ENCODE measurements at regions not wholly inside any gene's neighbourhood (a gene's known extent, or its start where the extent isn't known, plus 50 kb on each side); places are given as distances from the start of the nearest gene placed in this dataset.
"Not testable (repeated sequence)": the region's sequence is repeated elsewhere in the genome, so short reads cannot be mapped to it uniquely, and the experiment has no call there.

DNA sequence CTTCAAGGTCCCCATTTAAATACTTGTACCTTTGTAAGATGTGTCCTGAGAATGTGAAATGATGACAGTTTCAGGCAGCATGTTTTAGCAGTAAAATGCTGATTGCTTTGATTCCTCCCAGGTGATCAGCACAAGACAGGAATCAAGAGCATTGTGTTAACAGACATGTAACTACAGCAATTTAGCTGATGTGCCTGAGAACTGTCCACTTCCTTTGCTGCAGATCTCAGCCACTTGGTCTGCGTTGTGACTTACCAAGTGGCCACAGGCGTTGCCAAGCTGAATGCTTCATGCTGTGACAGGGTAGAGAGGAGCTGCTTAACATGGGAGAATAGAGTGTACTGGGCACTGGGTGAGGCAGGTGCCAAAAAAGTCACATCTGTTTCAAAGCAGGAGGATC, 767.0 kb upstream of the POU3F2 start:
- no peak overlapping the region for H3K4me3 ChIP-seq (replicated peaks in 1 of 2; ENCODE audit: low read depth in 2 of 2, low read length in 2 of 2)
- DNase-seq (ENCODE audit: low read depth in 2 of 2) = no peak
- TF ChIP-seq, protein P1, sequence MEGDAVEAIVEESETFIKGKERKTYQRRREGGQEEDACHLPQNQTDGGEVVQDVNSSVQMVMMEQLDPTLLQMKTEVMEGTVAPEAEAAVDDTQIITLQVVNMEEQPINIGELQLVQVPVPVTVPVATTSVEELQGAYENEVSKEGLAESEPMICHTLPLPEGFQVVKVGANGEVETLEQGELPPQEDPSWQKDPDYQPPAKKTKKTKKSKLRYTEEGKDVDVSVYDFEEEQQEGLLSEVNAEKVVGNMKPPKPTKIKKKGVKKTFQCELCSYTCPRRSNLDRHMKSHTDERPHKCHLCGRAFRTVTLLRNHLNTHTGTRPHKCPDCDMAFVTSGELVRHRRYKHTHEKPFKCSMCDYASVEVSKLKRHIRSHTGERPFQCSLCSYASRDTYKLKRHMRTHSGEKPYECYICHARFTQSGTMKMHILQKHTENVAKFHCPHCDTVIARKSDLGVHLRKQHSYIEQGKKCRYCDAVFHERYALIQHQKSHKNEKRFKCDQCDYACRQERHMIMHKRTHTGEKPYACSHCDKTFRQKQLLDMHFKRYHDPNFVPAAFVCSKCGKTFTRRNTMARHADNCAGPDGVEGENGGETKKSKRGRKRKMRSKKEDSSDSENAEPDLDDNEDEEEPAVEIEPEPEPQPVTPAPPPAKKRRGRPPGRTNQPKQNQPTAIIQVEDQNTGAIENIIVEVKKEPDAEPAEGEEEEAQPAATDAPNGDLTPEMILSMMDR (IDR thresholded peaks at IDR 0.05; ENCODE audit: low read depth, low read length) = no peak

DNA sequence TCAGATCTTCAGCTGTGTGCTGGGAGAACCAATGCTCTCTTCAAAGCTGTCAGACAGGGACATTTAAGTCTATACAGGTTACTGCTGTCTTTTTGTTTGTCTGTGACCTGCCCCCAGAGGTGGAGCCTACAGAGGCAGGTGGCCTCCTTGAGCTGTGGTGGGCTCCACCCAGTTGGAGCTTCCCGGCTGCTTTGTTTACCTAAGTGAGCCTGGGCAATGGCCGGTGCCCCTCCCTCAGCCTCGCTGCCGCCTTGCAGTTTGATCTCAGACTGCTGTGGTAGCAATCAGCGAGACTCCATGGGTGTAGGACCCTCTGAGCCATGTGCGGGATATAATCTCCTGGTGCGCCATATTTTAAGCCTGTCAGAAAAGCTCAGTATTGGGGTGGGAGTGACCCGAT, 745.8 kb upstream of the POU3F2 start:
- not testable (repeated sequence) for DNase-seq (ENCODE audit: low read depth in 2 of 2); H3K4me3 ChIP-seq (replicated peaks in 1 of 2; ENCODE audit: low read depth in 2 of 2, low read length in 2 of 2)

DNA sequence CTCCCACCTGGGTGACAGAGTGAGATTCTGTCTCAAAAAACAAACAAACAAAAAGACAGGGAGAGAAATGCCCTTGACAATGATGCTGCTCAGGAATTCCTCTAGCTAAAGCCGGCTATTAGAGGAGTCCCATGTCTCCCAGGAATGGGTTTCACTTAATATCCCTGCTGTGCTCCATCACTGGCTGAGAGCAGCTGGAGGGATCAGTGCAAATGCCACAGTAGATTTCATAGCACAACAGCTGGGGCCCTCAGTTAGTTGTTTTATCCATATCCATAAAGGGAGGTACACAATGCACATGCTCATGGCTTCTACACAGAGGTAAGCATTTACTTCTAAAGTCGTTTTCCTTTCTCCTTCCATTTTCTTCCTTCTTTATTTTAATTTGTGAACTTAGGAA, 742.0 kb upstream of the POU3F2 start:
- no peak for DNase-seq (ENCODE audit: low read depth in 2 of 2)

DNA sequence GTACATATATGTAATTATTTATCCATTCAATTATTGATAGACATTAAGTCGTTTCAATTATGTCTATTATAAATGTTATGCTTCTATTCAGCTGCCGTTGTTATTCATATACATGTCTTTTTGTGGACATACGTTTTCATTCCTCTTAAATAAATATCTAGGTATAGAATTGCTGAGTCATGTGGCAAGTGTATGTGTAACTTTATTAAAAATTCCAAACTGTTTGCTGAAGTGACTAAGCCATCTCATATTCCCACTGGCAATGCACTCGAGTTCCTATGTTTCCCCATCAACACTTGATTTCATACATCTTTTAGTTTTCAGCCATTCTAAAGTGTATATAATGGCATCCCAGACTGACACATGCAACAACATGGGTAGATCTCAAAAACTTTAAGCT, 739.7 kb upstream of the POU3F2 start:
- no peak for DNase-seq (ENCODE audit: low read depth in 2 of 2)
- TF ChIP-seq, protein P1 (IDR thresholded peaks at IDR 0.05; ENCODE audit: low read depth, low read length) = no peak
- no peak overlapping the region for H3K4me3 ChIP-seq (replicated peaks in 1 of 2; ENCODE audit: low read depth in 2 of 2, low read length in 2 of 2)

More for the DNA sequence above, 742.0 kb upstream of the POU3F2 start:
- H3K4me3 ChIP-seq (replicated peaks in 1 of 2; ENCODE audit: low read depth in 2 of 2, low read length in 2 of 2) = no peak overlapping the region
- TF ChIP-seq, protein P1 (IDR thresholded peaks at IDR 0.05; ENCODE audit: low read depth, low read length) = no peak

DNA sequence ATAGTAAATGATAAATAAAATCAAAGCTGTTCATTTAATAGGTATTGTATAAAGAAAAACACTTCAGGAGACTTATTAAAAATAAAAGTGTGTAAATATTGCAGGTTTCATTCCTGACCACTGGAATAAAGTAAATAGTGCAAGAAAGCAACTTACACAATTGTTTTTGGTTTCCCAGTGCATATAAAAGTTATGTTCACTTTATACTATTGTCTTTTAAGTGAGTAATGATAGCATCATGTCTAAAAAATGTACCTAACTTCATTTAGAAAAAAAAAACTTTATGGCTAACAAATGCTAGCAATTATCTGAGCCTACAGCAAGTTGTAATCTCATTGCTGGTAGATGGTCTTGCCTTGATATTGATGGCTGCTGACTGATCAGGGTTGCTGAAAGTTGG, 726.6 kb upstream of the POU3F2 start:
- H3K4me3 ChIP-seq (replicated peaks in 1 of 2; ENCODE audit: low read depth in 2 of 2, low read length in 2 of 2) = no peak overlapping the region
- TF ChIP-seq, protein P1 (IDR thresholded peaks at IDR 0.05; ENCODE audit: low read depth, low read length) = no peak
- no peak for DNase-seq (ENCODE audit: low read depth in 2 of 2)

DNA sequence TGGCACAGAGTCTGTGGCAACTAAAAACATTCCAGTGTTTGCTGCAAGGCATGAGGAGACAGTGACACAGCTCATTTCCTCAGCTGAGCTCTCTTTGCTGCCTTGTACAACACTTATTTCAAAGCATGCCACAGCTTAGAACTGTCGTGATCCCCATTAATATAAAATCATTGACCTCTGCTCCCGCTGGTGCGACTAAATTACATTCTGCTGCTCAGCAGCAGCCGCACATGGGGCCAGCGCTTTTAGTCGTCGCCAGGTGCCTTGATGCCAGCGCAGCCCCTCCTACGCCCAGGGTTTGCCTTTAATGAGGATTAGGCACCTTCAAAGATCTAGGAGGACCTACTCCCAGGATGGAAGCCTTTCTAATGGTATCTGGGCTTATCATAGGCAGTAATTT, 717.9 kb upstream of the POU3F2 start:
- TF ChIP-seq, protein P1 (IDR thresholded peaks at IDR 0.05; ENCODE audit: low read depth, low read length) = no peak
- no peak for DNase-seq (ENCODE audit: low read depth in 2 of 2)
- no peak overlapping the region for H3K4me3 ChIP-seq (replicated peaks in 1 of 2; ENCODE audit: low read depth in 2 of 2, low read length in 2 of 2)

DNA sequence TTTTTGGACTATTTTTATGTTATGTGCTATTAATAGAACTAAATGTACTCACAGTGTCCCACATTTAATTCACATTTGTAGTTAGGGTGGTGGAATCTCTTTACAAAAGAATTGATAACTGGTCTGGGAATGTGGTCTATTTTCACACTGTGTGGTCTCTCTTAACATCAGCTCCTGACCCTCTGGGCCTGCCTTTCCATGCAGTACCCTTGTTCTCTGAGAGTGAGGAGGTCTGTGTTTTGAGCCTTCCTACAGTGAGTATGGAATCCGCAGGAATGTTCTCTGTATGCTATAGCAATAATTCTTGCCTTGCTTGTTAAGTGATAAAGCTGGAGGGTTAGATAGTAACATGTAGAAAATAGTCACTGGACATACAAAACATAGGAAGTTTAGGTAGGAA, 717.3 kb upstream of the POU3F2 start:
- no peak for DNase-seq (ENCODE audit: low read depth in 2 of 2)
- TF ChIP-seq, protein P1 (IDR thresholded peaks at IDR 0.05; ENCODE audit: low read depth, low read length) = no peak
- H3K4me3 ChIP-seq (replicated peaks in 1 of 2; ENCODE audit: low read depth in 2 of 2, low read length in 2 of 2) = no peak overlapping the region
